Trophoblast cell (in vitro differentiated cells and primary cell): ENCODE measurements at regions not wholly inside any gene's neighbourhood (a gene's known extent, or its start where the extent isn't known, plus 50 kb on each side); places are given as distances from the start of the nearest gene placed in this dataset.

Experiments
- DNase-seq, 2 donors: peaks; one replicate each; pipeline ENCODE4 v3.0.0-alpha.2; 2016
- H2AFZ ChIP-seq: 2 replicates; pipeline ENCODE4 v1.6.1; 2013; ENCODE audit warnings: low read length, moderate library complexity, mild to moderate bottlenecking; ENCODE audit not compliant: insufficient read depth, poor library complexity
- H2AK5ac ChIP-seq: 2 replicates; pipeline ENCODE4 v1.6.1; 2013; ENCODE audit warnings: mild to moderate bottlenecking, low read length
- H2BK120ac ChIP-seq: 2 replicates; pipeline ENCODE4 v1.6.1; 2013; ENCODE audit warnings: low read length, mild to moderate bottlenecking, moderate library complexity; ENCODE audit not compliant: insufficient read depth, poor library complexity
- H2BK12ac ChIP-seq: 2 replicates; pipeline ENCODE4 v1.6.1; 2013; ENCODE audit warnings: mild to moderate bottlenecking, low read length, moderate library complexity
- H2BK5ac ChIP-seq: 2 replicates; pipeline ENCODE4 v1.6.1; 2013; ENCODE audit warnings: low read length, low read depth, moderate library complexity, mild to moderate bottlenecking; ENCODE audit not compliant: poor library complexity
- H3K14ac ChIP-seq: 2 replicates; pipeline ENCODE4 v1.6.1; 2013; ENCODE audit warnings: mild to moderate bottlenecking, low read length
- H3K18ac ChIP-seq: 2 replicates; pipeline ENCODE4 v1.6.1; 2013; ENCODE audit warnings: mild to moderate bottlenecking, low read length
- H3K23ac ChIP-seq: 2 replicates; pipeline ENCODE4 v1.6.1; 2013; ENCODE audit warnings: low read length
- H3K27ac ChIP-seq: 2 replicates; pipeline ENCODE4 v1.5.1; 2013; ENCODE audit warnings: low read depth, mild to moderate bottlenecking, inconsistent platforms, low read length, moderate library complexity
- H3K27me3 ChIP-seq: 2 replicates; pipeline ENCODE4 v1.6.1; 2013; ENCODE audit warnings: inconsistent platforms, mild to moderate bottlenecking, low read length, moderate library complexity; ENCODE audit not compliant: insufficient read depth
- H3K36me3 ChIP-seq, 2 experiments: 1 replicate in 1 of 2; 2 replicates in 1 of 2; pipeline ENCODE4 v1.6.1; 2013; ENCODE audit warnings: low read length in 2 of 2, mild to moderate bottlenecking in 2 of 2, moderate library complexity in 1 of 2; ENCODE audit not compliant: insufficient read depth in 2 of 2, control insufficient read depth in 1 of 2
- H3K4ac ChIP-seq: 2 replicates; pipeline ENCODE4 v1.6.1; 2013; ENCODE audit warnings: low read depth, mild to moderate bottlenecking, low read length, moderate library complexity
- H3K4me1 ChIP-seq, 2 experiments: 1 replicate in 1 of 2; 2 replicates in 1 of 2; pipeline ENCODE4 v1.6.1; 2013; ENCODE audit warnings: low read length in 2 of 2, mild to moderate bottlenecking in 2 of 2, moderate library complexity in 1 of 2; ENCODE audit not compliant: insufficient read depth in 2 of 2, control insufficient read depth in 1 of 2
- H3K4me2 ChIP-seq: 2 replicates; pipeline ENCODE4 v1.6.1; 2013; ENCODE audit warnings: inconsistent platforms, mild to moderate bottlenecking, low read length, moderate library complexity
- H3K4me3 ChIP-seq: 2 replicates; pipeline ENCODE4 v1.5.1; 2013; ENCODE audit warnings: mild to moderate bottlenecking, low read depth, low read length, inconsistent platforms
- H3K79me1 ChIP-seq: one replicate; pipeline ENCODE4 v1.6.1; 2013; ENCODE audit warnings: low read length
- H3K79me2 ChIP-seq: 2 replicates; pipeline ENCODE4 v1.6.1; 2013; ENCODE audit warnings: low read length, mild to moderate bottlenecking; ENCODE audit not compliant: control insufficient read depth, insufficient read depth, poor library complexity
- H3K9ac ChIP-seq: 2 replicates; pipeline ENCODE4 v1.6.1; 2013; ENCODE audit warnings: mild to moderate bottlenecking, low read length
- H3K9me3 ChIP-seq: 2 replicates; pipeline ENCODE4 v1.6.1; 2013; ENCODE audit warnings: low read depth, mild to moderate bottlenecking, control low read depth, inconsistent platforms, low read length; ENCODE audit not compliant: insufficient read depth
- H4K12ac ChIP-seq: 2 replicates; pipeline ENCODE4 v1.6.1; 2013; ENCODE audit warnings: low read depth, mild to moderate bottlenecking, low read length, moderate library complexity
- H4K8ac ChIP-seq: 2 replicates; pipeline ENCODE4 v1.6.1; 2013; ENCODE audit warnings: low read depth, mild to moderate bottlenecking, low read length, moderate library complexity
- H4K91ac ChIP-seq: one replicate; pipeline ENCODE4 v1.6.1; 2013; ENCODE audit warnings: low read depth, mild to moderate bottlenecking, low read length, moderate library complexity
- WGBS: extraction: QIAGEN DNeasy Blood & Tissue Kit; methylation state at CpG from one replicate; pipeline ENCODE4 v1.1.7; 2013; ENCODE audit warnings: missing lambda C conversion rate; ENCODE audit not compliant: insufficient read length, insufficient coverage; ENCODE audit errors: extremely low coverage; 5-methylcytosine and 5-hydroxymethylcytosine counted together

DNA sequence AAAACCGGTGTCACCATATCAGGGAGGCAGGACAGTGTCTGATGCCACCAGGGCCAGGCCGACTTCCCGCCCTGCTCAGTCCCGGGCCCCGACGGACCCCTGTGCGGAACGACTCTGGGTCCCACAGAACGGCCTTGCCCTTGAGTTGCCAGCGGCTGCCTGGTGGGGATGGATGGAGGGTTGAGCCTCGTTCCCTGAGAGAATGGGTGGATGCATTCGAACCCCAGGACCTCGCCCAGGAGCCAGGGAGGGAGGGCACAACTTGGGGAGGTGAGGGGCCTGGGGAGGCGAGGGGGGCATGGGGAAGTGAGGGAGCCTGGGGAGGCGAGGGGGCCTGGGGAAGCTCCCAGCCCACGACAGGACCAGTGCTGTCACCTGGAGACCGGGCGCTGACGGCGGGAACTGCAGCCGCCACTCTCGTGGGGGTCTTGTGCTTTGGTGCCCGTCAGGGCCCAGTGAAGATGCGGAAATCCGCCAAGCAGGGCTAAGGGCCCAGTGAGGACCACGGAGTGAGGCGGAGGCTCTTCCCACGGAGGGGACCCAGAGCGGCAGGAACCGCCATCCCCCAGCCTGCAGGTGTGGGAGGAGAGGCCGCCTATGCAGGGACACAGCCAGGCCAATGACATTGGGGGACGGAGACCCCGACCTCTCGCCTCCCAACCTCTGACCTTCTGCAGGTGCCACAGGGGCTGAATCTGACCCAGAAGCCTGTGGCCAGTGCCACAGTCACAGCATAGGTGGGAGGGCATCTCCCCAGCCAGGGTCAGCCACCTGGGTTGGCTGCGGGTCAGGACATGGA lies 74.4 kb upstream of the GALNT9 start:
- H3K4me2 ChIP-seq: no peak overlapping the region
- no peak overlapping the region for H3K27ac ChIP-seq
- H2BK12ac ChIP-seq: no peak overlapping the region
- H2AFZ ChIP-seq: no peak overlapping the region
- H3K9me3 ChIP-seq: peaks cover 6% of the 10 kb centered on the region
- H3K79me1 ChIP-seq: no peaks in the 10 kb centered on the region
- H3K27me3 ChIP-seq: no peaks in the 10 kb centered on the region
- H4K8ac ChIP-seq: no peak overlapping the region
- no peaks in the 10 kb centered on the region for H3K79me2 ChIP-seq
- no peak overlapping the region for H3K9ac ChIP-seq
- no peak overlapping the region for H3K18ac ChIP-seq
- no peak overlapping the region for H3K14ac ChIP-seq
- no peak overlapping the region for H3K4me3 ChIP-seq
- no peak for DNase-seq
- H4K12ac ChIP-seq: no peak overlapping the region
- no CpG with 5 or more reads among the region's 35 CpGs for WGBS
- no peak overlapping the region for H3K23ac ChIP-seq
- no peak overlapping the region for H2BK5ac ChIP-seq
- H3K4me1 ChIP-seq: no peaks in the 10 kb centered on the region
- H2BK120ac ChIP-seq: no peak overlapping the region
- H3K4ac ChIP-seq: no peak overlapping the region
- H4K91ac ChIP-seq: no peak overlapping the region
- H2AK5ac ChIP-seq: no peak overlapping the region
- no peaks in the 10 kb centered on the region for H3K36me3 ChIP-seq

DNA sequence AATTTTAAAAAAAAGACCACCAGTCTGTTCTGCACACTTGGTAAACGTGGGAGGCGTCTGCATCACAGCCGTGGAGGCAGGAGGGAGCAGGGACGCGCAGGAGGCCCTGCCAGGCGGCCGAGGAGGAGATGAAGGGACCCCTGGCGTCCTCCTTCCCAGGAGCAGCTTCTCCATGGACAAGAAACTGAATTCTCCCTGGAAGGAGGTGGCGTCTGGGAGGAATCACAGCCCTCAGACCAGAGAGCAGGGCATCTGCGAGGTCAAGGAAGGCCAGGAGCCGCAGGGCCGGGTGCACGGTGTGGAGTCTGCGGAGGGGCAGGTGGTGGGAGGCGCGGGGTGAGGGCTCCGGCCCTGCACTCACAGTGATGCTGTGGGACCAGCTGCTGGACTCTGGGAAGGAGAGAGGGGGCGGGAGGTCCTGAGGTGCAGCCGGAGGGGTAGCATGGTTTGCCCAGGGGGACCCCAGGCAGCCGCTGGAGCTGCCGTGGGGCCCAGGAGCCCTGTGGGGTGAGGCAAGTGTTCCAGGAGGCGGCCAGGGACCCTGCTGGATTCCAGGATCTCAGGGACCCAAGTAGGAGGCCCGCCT lies 73.5 kb upstream of the GALNT9 start:
- no peak overlapping the region for H4K8ac ChIP-seq
- H2BK120ac ChIP-seq: no peak overlapping the region
- peaks cover under 1% of the 10 kb centered on the region for H3K27me3 ChIP-seq
- H3K4me3 ChIP-seq: no peak overlapping the region
- H3K36me3 ChIP-seq: no peaks in the 10 kb centered on the region
- H4K12ac ChIP-seq: no peak overlapping the region
- peaks cover 1% of the 10 kb centered on the region for H3K9me3 ChIP-seq
- H3K4ac ChIP-seq: no peak overlapping the region
- no peaks in the 10 kb centered on the region for H3K79me2 ChIP-seq
- H3K9ac ChIP-seq: no peak overlapping the region
- H3K4me2 ChIP-seq: no peak overlapping the region
- no peak overlapping the region for H2AK5ac ChIP-seq
- H3K14ac ChIP-seq: no peak overlapping the region
- no peaks in the 10 kb centered on the region for H3K79me1 ChIP-seq
- H3K23ac ChIP-seq: no peak overlapping the region
- no peaks in the 10 kb centered on the region for H3K4me1 ChIP-seq
- no peak overlapping the region for H3K18ac ChIP-seq
- no peak overlapping the region for H2BK12ac ChIP-seq
- WGBS: no CpG with 5 or more reads among the region's 23 CpGs
- no peak overlapping the region for H2AFZ ChIP-seq
- DNase-seq: no peak
- no peak overlapping the region for H4K91ac ChIP-seq
- no peak overlapping the region for H2BK5ac ChIP-seq
- no peak overlapping the region for H3K27ac ChIP-seq

DNA sequence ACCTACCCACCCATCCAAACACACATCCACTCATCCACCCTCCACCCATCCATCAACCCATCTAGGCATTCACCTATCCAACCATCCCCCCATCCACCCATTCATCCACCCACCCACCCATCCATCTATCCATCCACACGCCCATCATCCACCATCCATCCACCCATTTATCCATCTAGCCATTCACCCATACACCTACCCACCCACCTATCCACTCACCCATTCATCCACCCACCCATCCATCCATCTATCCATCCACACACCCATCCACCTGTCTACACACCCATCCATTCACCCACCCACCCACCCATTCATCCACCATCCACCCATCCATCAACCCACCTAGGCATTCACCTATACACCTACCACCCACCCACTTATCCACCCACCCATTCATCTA lies 72.6 kb upstream of the GALNT9 start:
- H4K8ac ChIP-seq: no peak overlapping the region

DNA sequence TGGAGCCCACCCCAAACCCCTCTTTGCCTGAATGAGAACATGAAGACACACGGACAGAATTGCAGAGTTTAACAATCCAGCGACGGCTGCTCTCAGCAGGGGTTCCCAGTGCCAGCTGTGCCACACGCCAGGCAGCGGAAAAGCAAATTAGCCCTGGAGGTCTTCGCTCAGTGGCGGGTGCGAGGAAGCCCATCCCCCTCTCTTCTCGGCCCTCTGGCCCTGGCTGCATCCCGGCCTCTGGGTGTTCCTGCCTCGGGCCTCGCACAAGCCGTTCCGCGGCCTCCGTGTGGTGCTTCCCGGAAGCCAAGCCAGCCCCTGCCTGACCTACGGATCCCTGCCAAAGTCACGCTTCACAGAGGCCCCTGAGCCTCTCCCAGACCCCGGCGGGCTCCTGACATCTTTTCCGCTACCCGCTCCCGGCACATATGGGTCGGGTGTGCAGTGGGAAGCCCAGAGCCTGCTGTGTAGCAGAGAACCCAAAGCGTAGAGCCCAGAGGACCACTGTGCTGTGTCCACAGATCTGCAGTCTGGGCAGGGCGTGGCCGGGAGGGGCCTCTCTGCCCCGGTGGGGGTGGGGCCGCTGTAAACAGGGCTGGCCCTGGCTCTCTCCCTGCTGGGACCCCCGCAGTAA lies 70.7 kb upstream of the GALNT9 start:
- H3K4me1 ChIP-seq: no peaks in the 10 kb centered on the region
- H3K4me2 ChIP-seq: no peak overlapping the region
- peaks cover 1% of the 10 kb centered on the region for H3K9me3 ChIP-seq
- no peak overlapping the region for H3K14ac ChIP-seq
- no peak overlapping the region for H2BK5ac ChIP-seq
- no peak overlapping the region for H3K18ac ChIP-seq
- no peak overlapping the region for H4K12ac ChIP-seq
- no peaks in the 10 kb centered on the region for H3K79me2 ChIP-seq
- DNase-seq: no peak
- H3K36me3 ChIP-seq: no peaks in the 10 kb centered on the region
- H3K4ac ChIP-seq: no peak overlapping the region
- H3K9ac ChIP-seq: no peak overlapping the region
- no peak overlapping the region for H4K8ac ChIP-seq
- peaks cover 7% of the 10 kb centered on the region for H3K27me3 ChIP-seq
- H2BK120ac ChIP-seq: no peak overlapping the region
- no peak overlapping the region for H4K91ac ChIP-seq
- H3K23ac ChIP-seq: no peak overlapping the region
- no peak overlapping the region for H3K4me3 ChIP-seq
- H3K27ac ChIP-seq: no peak overlapping the region
- H2AK5ac ChIP-seq: no peak overlapping the region
- no peak overlapping the region for H2BK12ac ChIP-seq
- no peak overlapping the region for H2AFZ ChIP-seq
- no peaks in the 10 kb centered on the region for H3K79me1 ChIP-seq
- no CpG with 5 or more reads among the region's 31 CpGs for WGBS

More for the DNA sequence above, 72.6 kb upstream of the GALNT9 start:
- Histone ChIP-seq H3K23ac (no peak overlapping the region), H3K4me3 (no peak overlapping the region), H4K91ac (no peak overlapping the region), H2BK120ac (no peak overlapping the region), H3K18ac (no peak overlapping the region), H4K12ac (no peak overlapping the region), H3K27ac (no peak overlapping the region), H2AK5ac (no peak overlapping the region), H3K9me3 (peaks cover 1% of the 10 kb centered on the region), H3K14ac (no peak overlapping the region), H3K4me1 (no peaks in the 10 kb centered on the region), H3K79me1 (no peaks in the 10 kb centered on the region), H3K36me3 (no peaks in the 10 kb centered on the region), H2BK5ac (no peak overlapping the region), H3K4me2 (no peak overlapping the region), H2BK12ac (no peak overlapping the region), H3K27me3 (peaks cover 6% of the 10 kb centered on the region), H3K79me2 (no peaks in the 10 kb centered on the region), H3K9ac (no peak overlapping the region), H2AFZ (no peak overlapping the region), H3K4ac (no peak overlapping the region)
- 100% methylated on average over 1 of the region's 1 CpG for WGBS
- no peak for DNase-seq
